ENCODE measurements at regions not wholly inside any gene's neighbourhood (a gene's known extent, or its start where the extent isn't known, plus 50 kb on each side); places are given as distances from the start of the nearest gene placed in this dataset.

DNA sequence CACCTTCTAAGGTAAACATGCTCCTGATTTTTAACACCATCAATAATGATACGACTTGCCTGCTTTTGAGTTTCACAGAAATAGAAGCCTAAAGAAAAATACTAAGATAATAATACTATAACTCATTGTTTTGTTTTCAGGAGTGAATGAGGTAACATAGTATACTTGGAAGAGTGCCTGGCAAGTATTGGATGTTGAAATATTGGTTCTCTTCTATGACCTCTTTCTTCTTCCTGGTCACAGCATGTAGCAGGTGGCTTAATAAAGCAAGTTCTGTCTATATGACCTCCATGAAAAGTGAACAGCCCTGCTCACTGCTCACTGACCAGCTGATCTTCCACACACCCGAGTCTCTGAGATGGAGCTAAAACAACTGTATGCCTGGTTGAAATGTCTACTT, 312.3 kb upstream of the ONECUT1 start:
- H3K4me3 ChIP-seq (ENCODE audit: low read depth in 1 of 5, low read length in 5 of 5): no peak overlapping the region
- peaks cover 0 to 4% (median 0%) of the 10 kb centered on the region in 5 donors for H3K9me3 ChIP-seq (ENCODE audit: control insufficient read depth in 5 of 5, low read length in 5 of 5)
- H3K27ac ChIP-seq (ENCODE audit: low read depth, low read length): no peak overlapping the region
- no peaks in the 10 kb centered on the region for H3K36me3 ChIP-seq (ENCODE audit: control insufficient read depth in 5 of 5, insufficient read depth in 5 of 5, low read length in 5 of 5)
- no peaks in the 10 kb centered on the region for H3K27me3 ChIP-seq (ENCODE audit: control insufficient read depth in 5 of 5, insufficient read depth in 4 of 5, low read length in 5 of 5)
- H3K4me1 ChIP-seq (ENCODE audit: control insufficient read depth in 5 of 5, insufficient read depth in 5 of 5, low read length in 5 of 5): no peaks in the 10 kb centered on the region
- no peak overlapping the region for H3K9ac ChIP-seq (ENCODE audit: low read length in 5 of 5)

DNA sequence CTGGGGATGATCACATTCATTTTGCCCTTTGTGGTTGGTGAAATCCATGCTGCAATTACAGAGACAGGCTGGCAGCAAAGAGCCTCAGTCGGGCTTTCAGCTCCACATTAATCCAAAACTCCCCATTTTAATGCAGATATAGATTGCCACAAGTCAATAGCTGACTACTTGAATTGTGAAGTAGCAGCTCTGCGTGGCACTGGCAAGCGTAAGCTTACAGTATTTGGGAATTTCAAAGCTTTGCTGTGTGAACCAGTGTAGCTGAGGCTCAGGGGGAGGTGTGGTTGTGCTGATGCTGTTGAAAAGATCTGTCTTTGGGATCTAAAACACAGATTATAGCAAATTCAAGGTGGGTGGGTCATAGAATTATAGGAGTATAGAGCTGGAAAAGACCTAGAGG, 290.3 kb upstream of the ONECUT1 start:
- Histone ChIP-seq H3K9ac (ENCODE audit: low read length in 5 of 5) (no peak overlapping the region), H3K4me1 (ENCODE audit: control insufficient read depth in 5 of 5, insufficient read depth in 5 of 5, low read length in 5 of 5) (no peaks in the 10 kb centered on the region), H3K27me3 (ENCODE audit: control insufficient read depth in 5 of 5, insufficient read depth in 4 of 5, low read length in 5 of 5) (no peaks in the 10 kb centered on the region), H3K36me3 (ENCODE audit: control insufficient read depth in 5 of 5, insufficient read depth in 5 of 5, low read length in 5 of 5) (no peaks in the 10 kb centered on the region), H3K4me3 (ENCODE audit: low read depth in 1 of 5, low read length in 5 of 5) (no peak overlapping the region), H3K27ac (ENCODE audit: low read depth, low read length) (no peak overlapping the region), H3K9me3 (ENCODE audit: control insufficient read depth in 5 of 5, low read length in 5 of 5) (no peaks in the 10 kb centered on the region)

GRCh38 chr15:53074221-53074620, 284.1 kb upstream of the ONECUT1 start:
- Histone ChIP-seq H3K9ac (ENCODE audit: low read length in 5 of 5) (no peak overlapping the region), H3K36me3 (ENCODE audit: control insufficient read depth in 5 of 5, insufficient read depth in 5 of 5, low read length in 5 of 5) (no peaks in the 10 kb centered on the region), H3K27ac (ENCODE audit: low read depth, low read length) (no peak overlapping the region), H3K9me3 (ENCODE audit: control insufficient read depth in 5 of 5, low read length in 5 of 5) (no peaks in the 10 kb centered on the region), H3K27me3 (ENCODE audit: control insufficient read depth in 5 of 5, insufficient read depth in 4 of 5, low read length in 5 of 5) (no peaks in the 10 kb centered on the region), H3K4me1 (ENCODE audit: control insufficient read depth in 5 of 5, insufficient read depth in 5 of 5, low read length in 5 of 5) (no peaks in the 10 kb centered on the region), H3K4me3 (ENCODE audit: low read depth in 1 of 5, low read length in 5 of 5) (no peak overlapping the region)

DNA sequence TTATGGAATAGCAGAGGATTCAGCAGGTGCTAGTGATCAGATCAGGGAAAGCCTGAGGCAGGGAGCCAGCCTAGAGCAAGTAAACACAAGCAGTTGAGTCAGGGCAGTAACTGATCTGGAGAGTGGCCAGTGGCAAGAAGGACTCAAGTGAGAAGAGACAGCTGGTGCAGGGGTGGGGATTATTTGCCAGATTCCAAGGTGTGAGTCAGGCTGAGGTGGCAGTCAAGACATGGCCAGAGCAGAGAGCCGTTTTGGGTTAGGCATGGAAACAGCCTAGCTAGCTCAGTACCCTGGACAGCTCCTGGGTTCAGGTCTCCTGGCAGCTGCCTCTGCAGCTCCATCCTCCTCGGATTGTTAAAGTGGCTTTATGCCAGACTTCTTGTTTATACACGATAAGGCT, 281.9 kb upstream of the ONECUT1 start:
- no peaks in the 10 kb centered on the region for H3K4me1 ChIP-seq (ENCODE audit: control insufficient read depth in 5 of 5, insufficient read depth in 5 of 5, low read length in 5 of 5)
- no peak overlapping the region for H3K9ac ChIP-seq (ENCODE audit: low read length in 5 of 5)
- no peak overlapping the region for H3K4me3 ChIP-seq (ENCODE audit: low read depth in 1 of 5, low read length in 5 of 5)
- H3K36me3 ChIP-seq (ENCODE audit: control insufficient read depth in 5 of 5, insufficient read depth in 5 of 5, low read length in 5 of 5): no peaks in the 10 kb centered on the region
- H3K27ac ChIP-seq (ENCODE audit: low read depth, low read length): no peak overlapping the region
- no peaks in the 10 kb centered on the region for H3K27me3 ChIP-seq (ENCODE audit: control insufficient read depth in 5 of 5, insufficient read depth in 4 of 5, low read length in 5 of 5)
- H3K9me3 ChIP-seq (ENCODE audit: control insufficient read depth in 5 of 5, low read length in 5 of 5): no peaks in the 10 kb centered on the region

- no peaks in the 10 kb centered on the region for H3K9me3 ChIP-seq (ENCODE audit: control insufficient read depth in 5 of 5, low read length in 5 of 5)
- H3K4me3 ChIP-seq (ENCODE audit: low read depth in 1 of 5, low read length in 5 of 5): no peak overlapping the region
- H3K9ac ChIP-seq (ENCODE audit: low read length in 5 of 5): no peak overlapping the region
- H3K36me3 ChIP-seq (ENCODE audit: control insufficient read depth in 5 of 5, insufficient read depth in 5 of 5, low read length in 5 of 5): no peaks in the 10 kb centered on the region
- H3K27ac ChIP-seq (ENCODE audit: low read depth, low read length): no peak overlapping the region
- no peaks in the 10 kb centered on the region for H3K27me3 ChIP-seq (ENCODE audit: control insufficient read depth in 5 of 5, insufficient read depth in 4 of 5, low read length in 5 of 5)
- H3K4me1 ChIP-seq (ENCODE audit: control insufficient read depth in 5 of 5, insufficient read depth in 5 of 5, low read length in 5 of 5): no peaks in the 10 kb centered on the region
Measured at GRCh38 chr15:53068636-53069035, 278.5 kb upstream of the ONECUT1 start.

- peaks cover 0 to 6% (median 0%) of the 10 kb centered on the region in 5 donors for H3K9me3 ChIP-seq (ENCODE audit: control insufficient read depth in 5 of 5, low read length in 5 of 5)
- H3K27ac ChIP-seq (ENCODE audit: low read depth, low read length): no peak overlapping the region
- H3K27me3 ChIP-seq (ENCODE audit: control insufficient read depth in 5 of 5, insufficient read depth in 4 of 5, low read length in 5 of 5): no peaks in the 10 kb centered on the region
- no peaks in the 10 kb centered on the region for H3K36me3 ChIP-seq (ENCODE audit: control insufficient read depth in 5 of 5, insufficient read depth in 5 of 5, low read length in 5 of 5)
- H3K9ac ChIP-seq (ENCODE audit: low read length in 5 of 5): no peak overlapping the region
- no peak overlapping the region for H3K4me3 ChIP-seq (ENCODE audit: low read depth in 1 of 5, low read length in 5 of 5)
- H3K4me1 ChIP-seq (ENCODE audit: control insufficient read depth in 5 of 5, insufficient read depth in 5 of 5, low read length in 5 of 5): no peaks in the 10 kb centered on the region
Measured at GRCh38 chr15:53059273-53060043, 269.3 kb upstream of the ONECUT1 start.

DNA sequence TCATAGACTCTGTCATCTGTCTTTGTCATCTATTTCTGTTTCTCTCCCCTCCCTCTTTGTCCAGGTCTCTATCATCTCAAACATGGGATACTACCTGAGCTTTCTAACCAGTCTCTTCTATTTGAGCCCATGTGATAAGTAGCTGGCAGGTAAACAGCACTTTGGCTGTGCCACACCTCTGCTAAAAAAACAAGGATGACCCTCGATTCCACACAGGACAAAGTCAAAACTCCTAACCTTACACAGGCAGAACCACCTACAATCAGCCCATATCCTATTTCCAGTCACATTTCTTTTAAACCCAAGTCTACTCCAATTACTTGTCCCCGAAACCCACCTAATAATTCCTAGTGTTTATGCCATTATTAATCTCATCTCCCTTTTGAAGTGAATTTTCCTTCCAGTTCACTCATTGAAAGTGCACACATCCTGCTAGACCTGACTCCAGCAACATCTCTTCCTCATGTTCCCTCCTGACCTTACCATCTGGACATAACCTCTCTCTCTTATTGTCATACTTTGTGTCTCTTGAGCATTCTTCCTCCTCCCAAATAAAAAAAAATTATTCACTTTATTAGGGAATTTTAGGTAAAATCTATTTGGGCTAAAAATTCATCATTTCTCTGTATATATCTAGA, 256.1 kb upstream of the ONECUT1 start:
- no peak overlapping the region for H3K9ac ChIP-seq (ENCODE audit: low read length in 5 of 5)
- no peak overlapping the region for H3K4me3 ChIP-seq (ENCODE audit: low read depth in 1 of 5, low read length in 5 of 5)
- peaks cover 0 to 11% (median 0%) of the 10 kb centered on the region in 5 donors for H3K9me3 ChIP-seq (ENCODE audit: control insufficient read depth in 5 of 5, low read length in 5 of 5)
- H3K27ac ChIP-seq (ENCODE audit: low read depth, low read length): no peak overlapping the region
- no peaks in the 10 kb centered on the region for H3K4me1 ChIP-seq (ENCODE audit: control insufficient read depth in 5 of 5, insufficient read depth in 5 of 5, low read length in 5 of 5)
- no peaks in the 10 kb centered on the region for H3K27me3 ChIP-seq (ENCODE audit: control insufficient read depth in 5 of 5, insufficient read depth in 4 of 5, low read length in 5 of 5)
- H3K36me3 ChIP-seq (ENCODE audit: control insufficient read depth in 5 of 5, insufficient read depth in 5 of 5, low read length in 5 of 5): no peaks in the 10 kb centered on the region

DNA sequence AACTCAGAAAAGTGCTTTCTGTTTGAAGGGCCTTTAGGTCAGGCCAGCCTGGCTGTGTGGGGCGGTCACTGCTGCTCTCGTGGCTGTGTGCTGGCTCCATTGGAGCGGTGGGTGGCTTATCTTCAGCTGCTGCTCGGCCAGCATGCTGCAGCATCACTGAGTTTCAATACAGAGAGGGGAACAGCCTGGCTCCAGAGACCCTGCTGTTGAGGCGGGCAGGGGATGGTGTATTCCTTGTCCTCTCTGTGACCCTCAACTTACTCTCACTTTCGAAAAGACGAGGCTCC, 248.5 kb upstream of the ONECUT1 start:
- Histone ChIP-seq H3K4me1 (ENCODE audit: control insufficient read depth in 5 of 5, insufficient read depth in 5 of 5, low read length in 5 of 5) (no peaks in the 10 kb centered on the region), H3K36me3 (ENCODE audit: control insufficient read depth in 5 of 5, insufficient read depth in 5 of 5, low read length in 5 of 5) (no peaks in the 10 kb centered on the region), H3K9ac (ENCODE audit: low read length in 5 of 5) (no peak overlapping the region), H3K4me3 (ENCODE audit: low read depth in 1 of 5, low read length in 5 of 5) (no peak overlapping the region), H3K9me3 (ENCODE audit: control insufficient read depth in 5 of 5, low read length in 5 of 5) (peaks cover 0 to 9% (median 0%) of the 10 kb centered on the region in 5 donors), H3K27me3 (ENCODE audit: control insufficient read depth in 5 of 5, insufficient read depth in 4 of 5, low read length in 5 of 5) (peaks cover 0 to 8% (median 3%) of the 10 kb centered on the region in 5 donors), H3K27ac (ENCODE audit: low read depth, low read length) (no peak overlapping the region)

- Histone ChIP-seq H3K4me1 (ENCODE audit: control insufficient read depth in 5 of 5, insufficient read depth in 5 of 5, low read length in 5 of 5) (no peaks in the 10 kb centered on the region), H3K9me3 (ENCODE audit: control insufficient read depth in 5 of 5, low read length in 5 of 5) (peaks cover 0 to 6% (median 0%) of the 10 kb centered on the region in 5 donors), H3K27me3 (ENCODE audit: control insufficient read depth in 5 of 5, insufficient read depth in 4 of 5, low read length in 5 of 5) (peaks cover 0 to 8% (median 3%) of the 10 kb centered on the region in 5 donors), H3K36me3 (ENCODE audit: control insufficient read depth in 5 of 5, insufficient read depth in 5 of 5, low read length in 5 of 5) (no peaks in the 10 kb centered on the region), H3K4me3 (ENCODE audit: low read depth in 1 of 5, low read length in 5 of 5) (no peak overlapping the region), H3K9ac (ENCODE audit: low read length in 5 of 5) (no peak overlapping the region), H3K27ac (ENCODE audit: low read depth, low read length) (no peak overlapping the region)
Measured at GRCh38 chr15:53037904-53038654, 247.9 kb upstream of the ONECUT1 start.

DNA sequence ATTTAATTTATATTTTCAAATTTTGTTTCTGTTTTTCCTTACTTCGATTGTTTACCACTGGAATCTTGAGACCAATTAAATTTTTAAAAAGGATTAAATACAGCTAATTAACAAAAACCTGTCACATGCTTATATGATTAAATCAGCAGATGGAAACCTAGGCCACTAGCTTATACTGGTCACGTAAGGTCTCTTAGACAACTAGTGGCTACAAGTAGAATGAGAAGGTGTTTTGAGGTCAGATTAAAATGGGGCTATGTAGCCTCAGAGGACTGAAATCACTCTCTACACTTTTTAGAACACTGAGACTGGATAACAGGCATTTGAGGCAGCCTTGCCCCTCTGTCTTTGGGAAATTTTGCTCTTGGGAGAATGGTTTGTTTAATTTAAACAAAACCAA, 246.5 kb upstream of the ONECUT1 start:
- peaks cover 0 to 8% (median 3%) of the 10 kb centered on the region in 5 donors for H3K27me3 ChIP-seq (ENCODE audit: control insufficient read depth in 5 of 5, insufficient read depth in 4 of 5, low read length in 5 of 5)
- H3K4me3 ChIP-seq (ENCODE audit: low read depth in 1 of 5, low read length in 5 of 5): no peak overlapping the region
- no peak overlapping the region for H3K27ac ChIP-seq (ENCODE audit: low read depth, low read length)
- H3K9ac ChIP-seq (ENCODE audit: low read length in 5 of 5): no peak overlapping the region
- H3K36me3 ChIP-seq (ENCODE audit: control insufficient read depth in 5 of 5, insufficient read depth in 5 of 5, low read length in 5 of 5): no peaks in the 10 kb centered on the region
- H3K9me3 ChIP-seq (ENCODE audit: control insufficient read depth in 5 of 5, low read length in 5 of 5): peaks cover 0 to 3% (median 0%) of the 10 kb centered on the region in 5 donors
- H3K4me1 ChIP-seq (ENCODE audit: control insufficient read depth in 5 of 5, insufficient read depth in 5 of 5, low read length in 5 of 5): no peaks in the 10 kb centered on the region

Data from subcutaneous abdominal adipose tissue (tissue), 5 donors.